ENCODE measurements at regions not wholly inside any gene's neighbourhood (a gene's known extent, or its start where the extent isn't known, plus 50 kb on each side); places are given as distances from the start of the nearest gene placed in this dataset.
"Not testable (repeated sequence)": the region's sequence is repeated elsewhere in the genome, so short reads cannot be mapped to it uniquely, and the experiment has no call there.

GRCh38 chr3:109920749-109921148 lies 583.4 kb upstream of the DPPA4 start:
- DNase-seq: peak; percentile 21

GRCh38 chr3:109921509-109921908 lies 584.2 kb upstream of the DPPA4 start:
- peak; percentile 34 for DNase-seq

- DNase-seq: no peak
Observed at GRCh38 chr3:109922856-109923255, 585.5 kb upstream of the DPPA4 start.

GRCh38 chr3:109923431-109923830 lies 586.1 kb upstream of the DPPA4 start:
- DNase-seq: no peak

GRCh38 chr3:109924196-109924595 lies 586.9 kb upstream of the DPPA4 start:
- no peak for DNase-seq

GRCh38 chr3:109926376-109926775 lies 589.0 kb upstream of the DPPA4 start:
- DNase-seq: no peak

- DNase-seq: no peak
Observed at GRCh38 chr3:109927161-109927560, 589.8 kb upstream of the DPPA4 start.

- no peak for DNase-seq
Observed at GRCh38 chr3:109927726-109928125, 590.4 kb upstream of the DPPA4 start.

GRCh38 chr3:109930582-109930981 lies 593.2 kb upstream of the DPPA4 start:
- no peak for DNase-seq

GRCh38 chr3:109933576-109933975 lies 596.2 kb upstream of the DPPA4 start:
- no peak for DNase-seq

- DNase-seq: no peak
Observed at GRCh38 chr3:109939817-109940216, 602.5 kb upstream of the DPPA4 start.

- no peak for DNase-seq
Observed at GRCh38 chr3:109943181-109943580, 605.8 kb upstream of the DPPA4 start.

GRCh38 chr3:109944836-109945235 lies 607.5 kb upstream of the DPPA4 start:
- peak; percentile 7 for DNase-seq

- no peak for DNase-seq
Observed at GRCh38 chr3:109952924-109953323, 615.6 kb upstream of the DPPA4 start.

GRCh38 chr3:109963831-109964230 lies 626.5 kb upstream of the DPPA4 start:
- DNase-seq: no peak

- DNase-seq: no peak
Observed at GRCh38 chr3:109973733-109974132, 636.4 kb upstream of the DPPA4 start.

- no peak for DNase-seq
Observed at GRCh38 chr3:109977897-109978296, 640.6 kb upstream of the DPPA4 start.

- DNase-seq: no peak
Observed at GRCh38 chr3:109982201-109982600, 644.9 kb upstream of the DPPA4 start.

- no peak for DNase-seq
Observed at GRCh38 chr3:109984976-109985375, 647.6 kb upstream of the DPPA4 start.

- DNase-seq: no peak
Observed at GRCh38 chr3:109985943-109986555, 648.7 kb upstream of the DPPA4 start.

GRCh38 chr3:109994853-109995252 lies 657.5 kb upstream of the DPPA4 start:
- peak; percentile 34 for DNase-seq

- no peak for DNase-seq
Observed at GRCh38 chr3:109995377-109995776, 658.0 kb upstream of the DPPA4 start.

GRCh38 chr3:110001905-110002304 lies 664.6 kb upstream of the DPPA4 start:
- not testable (repeated sequence) for DNase-seq

GRCh38 chr3:110006913-110007312 lies 669.6 kb upstream of the DPPA4 start:
- DNase-seq: no peak

GRCh38 chr3:110015231-110015963 lies 678.1 kb upstream of the DPPA4 start:
- DNase-seq: no peak

Measured in NCI-H82 (cell line).